Calu3 (cell line): ENCODE measurements at regions not wholly inside any gene's neighbourhood (a gene's known extent, or its start where the extent isn't known, plus 50 kb on each side); places are given as distances from the start of the nearest gene placed in this dataset.

ENCODE experiments used
- BruUV-seq: library from RNA; stranded (reverse); fragments of 400-500 nt; replicated peaks from 2 replicates; lab custom pipeline; 2021; lab: Mats Ljungman, UMichigan
- CTCF ChIA-PET: fragments of 300-600 bp; sonication (Branson Sonifier 250); formaldehyde crosslinking; loops from one replicate; lab custom pipeline; 2022; ENCODE audit warnings: antibody characterized with exemption; lab: Charles Lee
- DNase-seq: peaks from one replicate; pipeline ENCODE4 v3.0.0; 2022
- H3K27ac Mint-ChIP-seq: one replicate; pipeline ENCODE4 v1.8.0; 2022; ENCODE audit warnings: mixed read lengths; ENCODE audit not compliant: unreplicated experiment
- H3K27me3 Mint-ChIP-seq: one replicate; pipeline ENCODE4 v1.8.0; 2022; ENCODE audit warnings: mixed read lengths; ENCODE audit not compliant: unreplicated experiment
- H3K36me3 Mint-ChIP-seq: one replicate; pipeline ENCODE4 v1.8.0; 2022; ENCODE audit warnings: mild to moderate bottlenecking, moderate library complexity, mixed read lengths; ENCODE audit not compliant: insufficient read depth, unreplicated experiment
- H3K4me1 Mint-ChIP-seq: one replicate; pipeline ENCODE4 v1.8.0; 2022; ENCODE audit warnings: mild to moderate bottlenecking, low read depth, mixed read lengths; ENCODE audit not compliant: unreplicated experiment
- H3K4me3 Mint-ChIP-seq: one replicate; pipeline ENCODE4 v1.8.0; 2022; ENCODE audit warnings: mild to moderate bottlenecking, low read depth, moderate library complexity, mixed read lengths; ENCODE audit not compliant: unreplicated experiment
- H3K9me3 Mint-ChIP-seq: one replicate; pipeline ENCODE4 v1.8.0; 2022; ENCODE audit warnings: low read depth, mixed read lengths; ENCODE audit not compliant: unreplicated experiment
- CTCF ChIP-seq: fragments of 200-600 bp; IDR thresholded peaks from one replicate; pipeline ENCODE4 v1.8.0; 2022; ENCODE audit warnings: antibody characterized with exemption; ENCODE audit not compliant: unreplicated experiment
- intact Hi-C: fragments of 100-400 bp; cut with micrococcal nuclease; formaldehyde crosslinking; loops from one replicate; pipeline ENCODE4 v1.10.0; 2022; ENCODE audit not compliant: unreplicated experiment

DNA sequence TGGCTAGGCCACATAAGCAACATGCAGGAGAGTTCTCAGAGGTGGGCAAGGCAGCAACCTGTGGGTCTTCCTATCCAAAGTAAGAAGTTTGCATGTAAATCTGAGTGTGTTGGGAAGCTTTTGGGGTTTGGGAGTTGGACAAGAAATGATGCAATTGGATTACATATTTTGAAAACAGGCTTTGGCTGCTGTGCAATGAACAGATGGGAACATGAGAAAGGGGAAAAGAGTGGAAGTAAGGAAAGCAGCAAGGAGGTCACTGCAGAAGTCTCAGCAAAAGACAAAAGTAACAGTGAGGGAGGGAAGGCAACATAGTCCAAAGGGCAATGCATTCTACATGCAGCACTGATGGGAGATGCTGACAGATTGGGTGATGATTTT, 61.1 kb upstream of the C10orf90 start:
- H3K27me3 Mint-ChIP-seq, result peaks cover 28% of the 10 kb centered on the region
- no peaks in the 10 kb centered on the region for H3K9me3 Mint-ChIP-seq
- no peaks in the 10 kb centered on the region for H3K36me3 Mint-ChIP-seq
- CTCF ChIA-PET, result no interaction called here
- H3K4me1 Mint-ChIP-seq, result no peaks in the 10 kb centered on the region
- DNase-seq, result no peak
- H3K4me3 Mint-ChIP-seq, result no peak overlapping the region
- BruUV-seq, result no TSS peak
- no peak overlapping the region for H3K27ac Mint-ChIP-seq
- intact Hi-C loops, result no loop called here
- no peak for TF ChIP-seq CTCF

- TF ChIP-seq CTCF, result no peak
- H3K4me1 Mint-ChIP-seq, result no peaks in the 10 kb centered on the region
- BruUV-seq, result no TSS peak
- CTCF ChIA-PET, result no interaction called here
- H3K27me3 Mint-ChIP-seq, result peaks cover 28% of the 10 kb centered on the region
- intact Hi-C loops, result no loop called here
- no peaks in the 10 kb centered on the region for H3K9me3 Mint-ChIP-seq
- DNase-seq, result no peak
- no peaks in the 10 kb centered on the region for H3K36me3 Mint-ChIP-seq
- no peak overlapping the region for H3K4me3 Mint-ChIP-seq
- H3K27ac Mint-ChIP-seq, result no peak overlapping the region
These were observed 61.8 kb upstream of the C10orf90 start for GRCh38 chr10:126732308-126732707.

DNA sequence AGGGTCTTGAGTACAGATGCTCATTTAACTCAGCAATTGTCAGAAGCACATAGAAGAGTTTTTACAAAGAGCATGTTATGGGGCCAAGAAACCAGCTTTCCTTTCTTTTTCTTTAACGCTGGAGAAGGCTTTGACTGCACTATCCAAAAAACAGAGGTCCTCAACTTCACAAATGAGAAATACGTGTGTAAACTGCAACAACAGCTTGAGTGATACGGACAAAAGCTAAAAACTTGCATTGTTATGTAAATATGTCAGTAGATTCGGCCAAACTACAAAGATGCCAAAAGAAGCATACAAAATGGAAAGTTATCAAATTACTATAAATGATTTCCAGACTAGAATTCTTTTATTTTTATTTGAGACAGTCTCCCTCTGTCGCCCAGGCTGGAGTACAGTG, 62.4 kb upstream of the C10orf90 start:
- no peak overlapping the region for H3K27ac Mint-ChIP-seq
- no peaks in the 10 kb centered on the region for H3K36me3 Mint-ChIP-seq
- H3K4me1 Mint-ChIP-seq, result no peaks in the 10 kb centered on the region
- CTCF ChIA-PET, result interaction anchor here (0.7 kb wide), 1 partner anchor 24 kb away, joined by 3 read pairs; no protein-coding TSS in a partner anchor
- intact Hi-C loops, result no loop called here
- H3K27me3 Mint-ChIP-seq, result peaks cover 28% of the 10 kb centered on the region
- BruUV-seq, result no TSS peak
- no peak for TF ChIP-seq CTCF
- no peak for DNase-seq
- H3K9me3 Mint-ChIP-seq, result no peaks in the 10 kb centered on the region
- no peak overlapping the region for H3K4me3 Mint-ChIP-seq

DNA sequence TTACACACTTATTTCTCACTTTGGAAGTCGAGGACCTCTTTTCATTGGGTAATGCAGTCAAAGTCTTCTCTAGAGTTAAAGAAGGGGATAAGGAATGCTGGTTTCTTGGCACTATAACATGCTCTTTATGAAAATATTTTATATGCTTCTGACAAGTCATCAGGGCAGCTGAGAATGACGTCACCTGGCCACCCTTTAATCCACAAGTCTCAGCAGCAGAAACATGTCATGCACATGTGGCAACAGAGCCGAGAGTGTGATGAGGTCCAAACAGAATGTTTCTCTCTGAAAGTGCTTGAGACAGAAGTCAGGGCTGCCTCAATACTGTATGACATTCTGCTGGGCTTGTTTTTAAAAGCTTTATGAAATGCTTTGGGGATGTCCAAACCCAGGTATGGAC, 63.5 kb upstream of the C10orf90 start:
- no peak for TF ChIP-seq CTCF
- intact Hi-C loops, result no loop called here
- CTCF ChIA-PET, result no interaction called here
- no peaks in the 10 kb centered on the region for H3K4me1 Mint-ChIP-seq
- DNase-seq, result no peak
- H3K9me3 Mint-ChIP-seq, result no peaks in the 10 kb centered on the region
- no peaks in the 10 kb centered on the region for H3K36me3 Mint-ChIP-seq
- no peak overlapping the region for H3K4me3 Mint-ChIP-seq
- H3K27ac Mint-ChIP-seq, result no peak overlapping the region
- BruUV-seq, result no TSS peak
- peaks cover 28% of the 10 kb centered on the region for H3K27me3 Mint-ChIP-seq
